ENCODE measurements at regions not wholly inside any gene's neighbourhood (a gene's known extent, or its start where the extent isn't known, plus 50 kb on each side); places are given as distances from the start of the nearest gene placed in this dataset.

- TF ChIP-seq POLR2AphosphoS5 (IDR thresholded peaks at IDR 0.05; ENCODE audit: insufficient read depth in 1 of 2, low read depth in 1 of 2) (no peak), CTCF (IDR thresholded peaks at IDR 0.05) (no peak), POLR2A (IDR thresholded peaks at IDR 0.05) (no peak)
These were observed 1644.1 kb downstream of the SLITRK5 start for GRCh38 chr13:89315287-89315686.

Measured in vagina (tissue), 2 donors.